Neutrophil (primary cell): ENCODE measurements at regions not wholly inside any gene's neighbourhood (a gene's known extent, or its start where the extent isn't known, plus 50 kb on each side); places are given as distances from the start of the nearest gene placed in this dataset.

Experiments
- H3K27ac ChIP-seq: fragments of 200-600 bp; sonication (generic); 2 replicates; pipeline ENCODE4 v1.5.1; 2016; ENCODE audit warnings: mild to moderate bottlenecking, moderate library complexity
- H3K27me3 ChIP-seq: fragments of 200-600 bp; sonication (generic); 2 replicates; pipeline ENCODE4 v1.6.0; 2016; ENCODE audit warnings: mild to moderate bottlenecking
- H3K36me3 ChIP-seq: fragments of 200-600 bp; sonication (generic); 2 replicates; pipeline ENCODE4 v1.5.1; 2017
- H3K4me1 ChIP-seq, 2 experiments: fragments of 200-600 bp in 1 of 2; sonication (generic) in 1 of 2; 1 replicate in 1 of 2; 2 replicates in 1 of 2; pipeline versions ENCODE4 v1.5.1 to v1.6.1; 2013 to 2016; ENCODE audit warnings: low read depth in 1 of 2, low read length in 1 of 2, mild to moderate bottlenecking in 1 of 2, moderate library complexity in 1 of 2; ENCODE audit not compliant: control insufficient read depth in 1 of 2, insufficient read depth in 1 of 2
- H3K4me3 ChIP-seq, 2 experiments: fragments of 200-600 bp in 1 of 2; sonication (generic) in 1 of 2; 1 replicate in 1 of 2; 2 replicates in 1 of 2; pipeline ENCODE4 v1.5.1; 2013 to 2016; ENCODE audit warnings: low read depth in 1 of 2, low read length in 1 of 2, mild to moderate bottlenecking in 1 of 2, moderate library complexity in 1 of 2
- H3K9me3 ChIP-seq: fragments of 200-600 bp; sonication (generic); 2 replicates; pipeline ENCODE4 v1.5.1; 2016
- TF ChIP-seq, protein P1 (sequence below): fragments of 200-600 bp; sonication (generic); IDR thresholded peaks from 2 replicates; pipeline ENCODE4 v1.5.1; 2016; ENCODE audit warnings: antibody characterized with exemption

DNA sequence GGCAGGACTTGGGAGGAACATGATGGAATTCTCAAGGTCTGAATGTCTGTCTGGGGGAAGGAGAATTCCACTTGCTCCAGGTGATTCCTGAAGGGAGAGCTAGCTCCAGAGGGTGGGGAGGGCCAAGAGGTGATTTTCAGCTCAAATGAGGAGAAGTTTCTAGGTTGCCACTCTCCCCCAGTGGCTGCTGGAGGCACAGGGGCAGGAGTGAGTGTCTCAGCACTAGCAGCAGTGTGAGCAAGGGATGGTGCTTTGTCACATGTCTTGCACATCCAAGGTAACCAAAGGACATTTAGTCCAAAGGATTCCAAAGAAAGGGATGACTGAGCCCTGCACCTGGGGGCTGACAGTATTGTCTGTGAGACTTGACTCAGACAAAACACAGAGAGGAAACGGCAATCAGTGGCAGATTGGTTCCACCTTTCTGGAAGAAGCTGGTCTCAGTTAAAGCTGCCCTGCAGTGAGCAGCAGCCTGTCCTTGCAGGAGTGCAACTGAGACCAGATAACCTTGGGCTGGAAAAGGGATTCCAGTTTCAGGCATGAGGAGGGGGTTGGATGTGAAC, 51.2 kb upstream of the PCBD1 start:
- H3K4me1 ChIP-seq = no peaks in the 10 kb centered on the region
- no peaks in the 10 kb centered on the region for H3K36me3 ChIP-seq
- no peaks in the 10 kb centered on the region for H3K9me3 ChIP-seq
- no peak overlapping the region for H3K27ac ChIP-seq
- no peak overlapping the region for H3K4me3 ChIP-seq
- no peaks in the 10 kb centered on the region for H3K27me3 ChIP-seq
- TF ChIP-seq, protein P1, sequence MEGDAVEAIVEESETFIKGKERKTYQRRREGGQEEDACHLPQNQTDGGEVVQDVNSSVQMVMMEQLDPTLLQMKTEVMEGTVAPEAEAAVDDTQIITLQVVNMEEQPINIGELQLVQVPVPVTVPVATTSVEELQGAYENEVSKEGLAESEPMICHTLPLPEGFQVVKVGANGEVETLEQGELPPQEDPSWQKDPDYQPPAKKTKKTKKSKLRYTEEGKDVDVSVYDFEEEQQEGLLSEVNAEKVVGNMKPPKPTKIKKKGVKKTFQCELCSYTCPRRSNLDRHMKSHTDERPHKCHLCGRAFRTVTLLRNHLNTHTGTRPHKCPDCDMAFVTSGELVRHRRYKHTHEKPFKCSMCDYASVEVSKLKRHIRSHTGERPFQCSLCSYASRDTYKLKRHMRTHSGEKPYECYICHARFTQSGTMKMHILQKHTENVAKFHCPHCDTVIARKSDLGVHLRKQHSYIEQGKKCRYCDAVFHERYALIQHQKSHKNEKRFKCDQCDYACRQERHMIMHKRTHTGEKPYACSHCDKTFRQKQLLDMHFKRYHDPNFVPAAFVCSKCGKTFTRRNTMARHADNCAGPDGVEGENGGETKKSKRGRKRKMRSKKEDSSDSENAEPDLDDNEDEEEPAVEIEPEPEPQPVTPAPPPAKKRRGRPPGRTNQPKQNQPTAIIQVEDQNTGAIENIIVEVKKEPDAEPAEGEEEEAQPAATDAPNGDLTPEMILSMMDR = no peak

GRCh38 chr10:70940834-70941568, 52.6 kb upstream of the PCBD1 start:
- no peak overlapping the region for H3K27ac ChIP-seq
- H3K4me3 ChIP-seq = no peak overlapping the region
- TF ChIP-seq, protein P1 = no peak
- no peaks in the 10 kb centered on the region for H3K36me3 ChIP-seq
- no peaks in the 10 kb centered on the region for H3K9me3 ChIP-seq
- no peaks in the 10 kb centered on the region for H3K27me3 ChIP-seq
- no peaks in the 10 kb centered on the region for H3K4me1 ChIP-seq

DNA sequence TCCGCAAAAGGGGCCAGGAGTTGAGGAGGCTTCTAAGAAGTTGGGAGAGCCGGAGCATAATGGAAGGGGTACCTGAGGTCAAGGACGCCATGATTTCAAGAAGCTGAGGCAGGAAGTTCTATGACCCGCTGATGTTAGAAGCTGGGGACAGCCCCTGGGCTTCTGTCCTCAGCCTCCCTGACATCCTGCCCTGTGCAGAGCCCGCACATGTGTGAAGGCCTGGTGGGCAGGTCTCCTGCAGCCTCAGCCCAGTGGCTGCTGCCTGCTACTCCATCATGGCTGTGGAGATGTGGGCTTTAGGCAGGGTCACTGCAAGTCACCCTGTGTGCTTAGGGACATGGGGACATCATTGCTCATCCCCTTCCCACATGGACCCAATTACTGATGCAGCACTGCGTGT, 53.8 kb upstream of the PCBD1 start:
- H3K4me1 ChIP-seq = no peaks in the 10 kb centered on the region
- H3K27me3 ChIP-seq = no peaks in the 10 kb centered on the region
- TF ChIP-seq, protein P1 = no peak
- no peak overlapping the region for H3K4me3 ChIP-seq
- no peaks in the 10 kb centered on the region for H3K9me3 ChIP-seq
- H3K27ac ChIP-seq = no peak overlapping the region
- H3K36me3 ChIP-seq = no peaks in the 10 kb centered on the region

- TF ChIP-seq, protein P1 = no peak
- no peak overlapping the region for H3K27ac ChIP-seq
- H3K27me3 ChIP-seq = no peaks in the 10 kb centered on the region
- H3K4me1 ChIP-seq = no peaks in the 10 kb centered on the region
- H3K9me3 ChIP-seq = no peaks in the 10 kb centered on the region
- H3K36me3 ChIP-seq = no peaks in the 10 kb centered on the region
- H3K4me3 ChIP-seq = no peak overlapping the region
Observed at GRCh38 chr10:70942725-70943124, 54.4 kb upstream of the PCBD1 start.

DNA sequence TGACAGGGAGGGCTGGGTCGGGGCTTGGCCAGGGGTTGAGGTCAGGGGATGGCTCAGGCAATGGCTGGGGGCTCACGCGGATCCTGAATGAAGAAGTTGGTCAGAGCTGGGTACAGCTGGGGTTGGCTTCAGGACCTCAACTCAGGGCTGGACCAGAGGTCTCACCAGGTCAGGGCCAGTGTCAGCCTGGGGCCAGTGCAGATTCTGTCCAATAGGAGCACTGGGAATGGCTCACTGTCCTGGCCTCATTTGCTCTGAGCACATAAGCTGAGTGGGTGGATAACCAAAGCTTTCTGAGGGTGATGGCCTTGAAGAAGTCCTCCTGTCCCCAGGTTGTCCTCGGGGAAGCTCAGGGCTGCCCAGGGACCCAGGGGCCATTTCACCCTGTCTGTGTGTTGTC, 54.9 kb upstream of the PCBD1 start:
- H3K4me1 ChIP-seq = no peaks in the 10 kb centered on the region
- H3K4me3 ChIP-seq = no peak overlapping the region
- H3K36me3 ChIP-seq = no peaks in the 10 kb centered on the region
- H3K9me3 ChIP-seq = no peaks in the 10 kb centered on the region
- no peaks in the 10 kb centered on the region for H3K27me3 ChIP-seq
- no peak overlapping the region for H3K27ac ChIP-seq
- TF ChIP-seq, protein P1 = no peak
